Left lung (tissue), 4 donors: ENCODE measurements at regions not wholly inside any gene's neighbourhood (a gene's known extent, or its start where the extent isn't known, plus 50 kb on each side); places are given as distances from the start of the nearest gene placed in this dataset.

Experiments
- ATAC-seq: fragments of 200-7000 bp; cut with Tn5 transposase; one replicate; pipeline ENCODE4 v1.9.1; 2020; ENCODE audit warnings: moderate library complexity
- DNase-seq, 4 donors: peaks; one replicate each; pipeline ENCODE4 v3.0.0-alpha.2; 2013 to 2020
- H3K27ac ChIP-seq, 2 donors: fragments of 200-600 bp; sonication (generic) in 1 of 2; one replicate each; pipeline versions ENCODE4 v1.5.0 to v1.8.0; 2020 to 2021
- H3K27me3 ChIP-seq, 2 donors: fragments of 200-600 bp; sonication (generic) in 1 of 2; one replicate each; pipeline versions ENCODE4 v1.5.0 to v1.8.0; 2020 to 2021
- H3K36me3 ChIP-seq, 2 donors: fragments of 200-600 bp; sonication (generic) in 1 of 2; one replicate each; pipeline versions ENCODE4 v1.5.0 to v1.8.0; 2020 to 2021
- H3K4me1 ChIP-seq, 2 donors: fragments of 200-600 bp; one replicate each; pipeline ENCODE4 v1.8.0; 2021
- H3K4me3 ChIP-seq, 2 donors: fragments of 200-600 bp; sonication (generic) in 1 of 2; one replicate each; pipeline versions ENCODE4 v1.5.0 to v1.8.0; 2020 to 2021; ENCODE audit warnings: mild to moderate bottlenecking in 1 of 2
- H3K9me3 ChIP-seq, 2 donors: fragments of 200-600 bp; sonication (generic) in 1 of 2; one replicate each; pipeline versions ENCODE4 v1.5.0 to v1.8.0; 2020 to 2021
- CTCF ChIP-seq, 2 donors: fragments of 200-600 bp; sonication (generic) in 1 of 2; IDR thresholded peaks; one replicate each; pipeline versions ENCODE4 v1.5.0 to v1.8.0; 2021; ENCODE audit warnings: antibody characterized with exemption in 2 of 2
- intact Hi-C, 2 donors: fragments of 100-400 bp; cut with DNase I; formaldehyde crosslinking; loops; one replicate each; pipeline versions ENCODE4 v1.11.2 to v1.14.2; 2022
- donor health status: DM: no; HTN: yes; CAD: no.
- donor health status: DM: no; HTN: no; CAD: no.

- peaks cover 0 to 2% of the 10 kb centered on the region in 2 donors for H3K4me1 ChIP-seq
- no peaks in the 10 kb centered on the region for H3K9me3 ChIP-seq
- intact Hi-C loops: no loop called here
- no peaks in the 10 kb centered on the region for H3K36me3 ChIP-seq
- no peak for TF ChIP-seq CTCF (IDR thresholded peaks at IDR 0.05)
- ATAC-seq (no peak), DNase-seq (no peak)
- no peak overlapping the region for H3K4me3 ChIP-seq
- H3K27ac ChIP-seq: no peak overlapping the region
- H3K27me3 ChIP-seq: no peaks in the 10 kb centered on the region
These were observed 641.1 kb downstream of the RNF144B start for GRCh38 chr6:19028201-19028600.

- H3K9me3 ChIP-seq: no peaks in the 10 kb centered on the region
- H3K36me3 ChIP-seq: no peaks in the 10 kb centered on the region
- no peaks in the 10 kb centered on the region for H3K27me3 ChIP-seq
- intact Hi-C loops: no loop called here
- no peak for TF ChIP-seq CTCF (IDR thresholded peaks at IDR 0.05)
- peaks cover 0 to 4% of the 10 kb centered on the region in 2 donors for H3K4me1 ChIP-seq
- DNase-seq (peak in 2 of 4 donors; percentile 27 to 61), ATAC-seq (peak; percentile 56)
- peak overlapping the region in 1 of 2 donors; percentile 10 for H3K27ac ChIP-seq
- H3K4me3 ChIP-seq: no peak overlapping the region
These were observed 645.6 kb downstream of the RNF144B start for GRCh38 chr6:19032591-19033295.

- H3K36me3 ChIP-seq: no peaks in the 10 kb centered on the region
- no peaks in the 10 kb centered on the region for H3K27me3 ChIP-seq
- ATAC-seq: peak; percentile 63
- peaks cover 0 to 4% of the 10 kb centered on the region in 2 donors for H3K4me1 ChIP-seq
- intact Hi-C loops: no loop called here
- no peak for DNase-seq
- peak overlapping the region in 1 of 2 donors; percentile 10 for H3K27ac ChIP-seq
- H3K9me3 ChIP-seq: no peaks in the 10 kb centered on the region
- TF ChIP-seq CTCF (IDR thresholded peaks at IDR 0.05): no peak
- H3K4me3 ChIP-seq: no peak overlapping the region
These were observed 646.5 kb downstream of the RNF144B start for GRCh38 chr6:19033683-19034082.

- intact Hi-C loops: no loop called here
- ATAC-seq (no peak), DNase-seq (no peak)
- Histone ChIP-seq H3K9me3 (no peaks in the 10 kb centered on the region), H3K4me3 (no peak overlapping the region), H3K4me1 (peaks cover 0 to 4% of the 10 kb centered on the region in 2 donors), H3K36me3 (no peaks in the 10 kb centered on the region), H3K27ac (peak overlapping the region in 1 of 2 donors; percentile 45), H3K27me3 (no peaks in the 10 kb centered on the region)
- TF ChIP-seq CTCF (IDR thresholded peaks at IDR 0.05): no peak
These were observed 647.8 kb downstream of the RNF144B start for GRCh38 chr6:19034986-19035385.

GRCh38 chr6:19035461-19036195, 648.5 kb downstream of the RNF144B start:
- H3K4me3 ChIP-seq: no peak overlapping the region
- no peaks in the 10 kb centered on the region for H3K36me3 ChIP-seq
- peaks cover 0 to 4% of the 10 kb centered on the region in 2 donors for H3K4me1 ChIP-seq
- H3K9me3 ChIP-seq: no peaks in the 10 kb centered on the region
- TF ChIP-seq CTCF (IDR thresholded peaks at IDR 0.05): no peak
- H3K27ac ChIP-seq: peak overlapping the region in 1 of 2 donors; percentile 45
- DNase-seq: peak in 1 of 4 donors; percentile 35
- intact Hi-C loops: no loop called here
- peak; percentile 30 for ATAC-seq
- H3K27me3 ChIP-seq: no peaks in the 10 kb centered on the region
